GM12891 (cell line): ENCODE measurements at regions not wholly inside any gene's neighbourhood (a gene's known extent, or its start where the extent isn't known, plus 50 kb on each side); places are given as distances from the start of the nearest gene placed in this dataset.

ENCODE experiments used
- POLR2A ChIP-seq: IDR thresholded peaks from 2 replicates; pipeline ENCODE4 v1.6.1; 2011; ENCODE audit warnings: low read depth, low read length, control low read depth
- POLR2AphosphoS5 ChIP-seq: IDR thresholded peaks from 2 replicates; pipeline ENCODE4 v1.6.1; 2011; ENCODE audit warnings: low read depth, low read length, control low read depth
- POU2F2 ChIP-seq: IDR thresholded peaks from 2 replicates; pipeline ENCODE4 v1.6.1; 2011; ENCODE audit warnings: low read depth, mild to moderate bottlenecking, control low read depth, low read length, moderate library complexity
- SPI1 ChIP-seq: IDR thresholded peaks from 2 replicates; pipeline ENCODE4 v1.6.1; 2011; ENCODE audit warnings: low read depth, low read length, control low read depth

GRCh38 chr1:36687312-36687711, 204.6 kb upstream of the CSF3R start:
- TF ChIP-seq SPI1 (no peak), POLR2AphosphoS5 (no peak), POLR2A (no peak), POU2F2 (no peak)
